ENCODE measurements at regions not wholly inside any gene's neighbourhood (a gene's known extent, or its start where the extent isn't known, plus 50 kb on each side); places are given as distances from the start of the nearest gene placed in this dataset.

- Histone ChIP-seq H3K27ac (ENCODE audit: low read depth, low read length) (no peak overlapping the region), H3K9me3 (ENCODE audit: insufficient read depth, low read depth, low read length) (no peaks in the 10 kb centered on the region), H3K4me3 (ENCODE audit: low read length) (no peak overlapping the region), H3K9ac (ENCODE audit: low read depth, low read length) (no peak overlapping the region), H3K4me1 (ENCODE audit: insufficient read depth, low read length) (peaks cover 39% of the 10 kb centered on the region), H3K36me3 (ENCODE audit: insufficient read depth, low read length) (no peaks in the 10 kb centered on the region), H3K27me3 (ENCODE audit: insufficient read depth, low read length) (no peaks in the 10 kb centered on the region)
- WGBS, result 84% methylated on average over 3 of the region's 3 CpGs
Measured at GRCh38 chr12:59085690-59086089, 165.4 kb upstream of the LRIG3 start.

- Histone ChIP-seq H3K27ac (ENCODE audit: low read depth, low read length) (peak overlapping the region; percentile 16; the same call in 1 of the 2 replicates), H3K9ac (ENCODE audit: low read depth, low read length) (peak overlapping the region; percentile 32; the same call in 1 of the 2 replicates), H3K27me3 (ENCODE audit: insufficient read depth, low read length) (no peaks in the 10 kb centered on the region), H3K4me1 (ENCODE audit: insufficient read depth, low read length) (peaks cover 39% of the 10 kb centered on the region), H3K36me3 (ENCODE audit: insufficient read depth, low read length) (no peaks in the 10 kb centered on the region), H3K9me3 (ENCODE audit: insufficient read depth, low read depth, low read length) (no peaks in the 10 kb centered on the region), H3K4me3 (ENCODE audit: low read length) (no peak overlapping the region)
- WGBS, result 62% methylated on average over 10 of the region's 12 CpGs
Measured at GRCh38 chr12:59084511-59085375, 164.4 kb upstream of the LRIG3 start.

GRCh38 chr12:59082952-59083351 lies 162.6 kb upstream of the LRIG3 start:
- H3K4me1 ChIP-seq (ENCODE audit: insufficient read depth, low read length), result peaks cover 31% of the 10 kb centered on the region
- WGBS, result 95% methylated on average over 2 of the region's 3 CpGs
- H3K27me3 ChIP-seq (ENCODE audit: insufficient read depth, low read length), result no peaks in the 10 kb centered on the region
- H3K9ac ChIP-seq (ENCODE audit: low read depth, low read length), result no peak overlapping the region
- H3K27ac ChIP-seq (ENCODE audit: low read depth, low read length), result no peak overlapping the region
- no peaks in the 10 kb centered on the region for H3K9me3 ChIP-seq (ENCODE audit: insufficient read depth, low read depth, low read length)
- no peaks in the 10 kb centered on the region for H3K36me3 ChIP-seq (ENCODE audit: insufficient read depth, low read length)
- H3K4me3 ChIP-seq (ENCODE audit: low read length), result no peak overlapping the region

GRCh38 chr12:59080101-59080500 lies 159.8 kb upstream of the LRIG3 start:
- Histone ChIP-seq H3K27ac (ENCODE audit: low read depth, low read length) (no peak overlapping the region), H3K4me1 (ENCODE audit: insufficient read depth, low read length) (peaks cover 20% of the 10 kb centered on the region)
- WGBS, result 100% methylated on average over 1 of the region's 1 CpG

GRCh38 chr12:59079472-59079871 lies 159.2 kb upstream of the LRIG3 start:
- Histone ChIP-seq H3K27me3 (ENCODE audit: insufficient read depth, low read length) (no peaks in the 10 kb centered on the region), H3K9me3 (ENCODE audit: insufficient read depth, low read depth, low read length) (no peaks in the 10 kb centered on the region), H3K4me3 (ENCODE audit: low read length) (no peak overlapping the region), H3K36me3 (ENCODE audit: insufficient read depth, low read length) (no peaks in the 10 kb centered on the region), H3K4me1 (ENCODE audit: insufficient read depth, low read length) (peaks cover 13% of the 10 kb centered on the region), H3K9ac (ENCODE audit: low read depth, low read length) (no peak overlapping the region), H3K27ac (ENCODE audit: low read depth, low read length) (no peak overlapping the region)
- 79% methylated on average over 4 of the region's 4 CpGs for WGBS

More at GRCh38 chr12:59080101-59080500, 159.8 kb upstream of the LRIG3 start:
- H3K27me3 ChIP-seq (ENCODE audit: insufficient read depth, low read length), result no peaks in the 10 kb centered on the region
- no peaks in the 10 kb centered on the region for H3K36me3 ChIP-seq (ENCODE audit: insufficient read depth, low read length)
- no peak overlapping the region for H3K9ac ChIP-seq (ENCODE audit: low read depth, low read length)
- no peaks in the 10 kb centered on the region for H3K9me3 ChIP-seq (ENCODE audit: insufficient read depth, low read depth, low read length)
- H3K4me3 ChIP-seq (ENCODE audit: low read length), result no peak overlapping the region

- no peaks in the 10 kb centered on the region for H3K9me3 ChIP-seq (ENCODE audit: insufficient read depth, low read depth, low read length)
- H3K27ac ChIP-seq (ENCODE audit: low read depth, low read length), result no peak overlapping the region
- no peaks in the 10 kb centered on the region for H3K36me3 ChIP-seq (ENCODE audit: insufficient read depth, low read length)
- H3K4me1 ChIP-seq (ENCODE audit: insufficient read depth, low read length), result peaks cover 9% of the 10 kb centered on the region
- H3K27me3 ChIP-seq (ENCODE audit: insufficient read depth, low read length), result no peaks in the 10 kb centered on the region
- H3K9ac ChIP-seq (ENCODE audit: low read depth, low read length), result no peak overlapping the region
- H3K4me3 ChIP-seq (ENCODE audit: low read length), result no peak overlapping the region
- WGBS, result 91% methylated on average over 2 of the region's 2 CpGs
Measured at GRCh38 chr12:59079002-59079401, 158.7 kb upstream of the LRIG3 start.

GRCh38 chr12:59077575-59078426 lies 157.5 kb upstream of the LRIG3 start:
- Histone ChIP-seq H3K27ac (ENCODE audit: low read depth, low read length) (no peak overlapping the region), H3K36me3 (ENCODE audit: insufficient read depth, low read length) (no peaks in the 10 kb centered on the region), H3K9ac (ENCODE audit: low read depth, low read length) (no peak overlapping the region), H3K4me1 (ENCODE audit: insufficient read depth, low read length) (peaks cover 6% of the 10 kb centered on the region; the same call in 1 of the 2 replicates), H3K27me3 (ENCODE audit: insufficient read depth, low read length) (no peaks in the 10 kb centered on the region), H3K9me3 (ENCODE audit: insufficient read depth, low read depth, low read length) (no peaks in the 10 kb centered on the region), H3K4me3 (ENCODE audit: low read length) (no peak overlapping the region)
- WGBS, result 88% methylated on average over 4 of the region's 6 CpGs

GRCh38 chr12:59077153-59077552 lies 156.8 kb upstream of the LRIG3 start:
- H3K4me3 ChIP-seq (ENCODE audit: low read length), result no peak overlapping the region
- 82% methylated on average over 1 of the region's 3 CpGs for WGBS
- H3K9ac ChIP-seq (ENCODE audit: low read depth, low read length), result no peak overlapping the region
- peaks cover 6% of the 10 kb centered on the region; the same call in 1 of the 2 replicates for H3K4me1 ChIP-seq (ENCODE audit: insufficient read depth, low read length)
- H3K36me3 ChIP-seq (ENCODE audit: insufficient read depth, low read length), result no peaks in the 10 kb centered on the region
- H3K27ac ChIP-seq (ENCODE audit: low read depth, low read length), result no peak overlapping the region
- H3K27me3 ChIP-seq (ENCODE audit: insufficient read depth, low read length), result no peaks in the 10 kb centered on the region
- H3K9me3 ChIP-seq (ENCODE audit: insufficient read depth, low read depth, low read length), result no peaks in the 10 kb centered on the region

GRCh38 chr12:59076622-59077021 lies 156.3 kb upstream of the LRIG3 start:
- no peaks in the 10 kb centered on the region for H3K27me3 ChIP-seq (ENCODE audit: insufficient read depth, low read length)
- no peak overlapping the region for H3K27ac ChIP-seq (ENCODE audit: low read depth, low read length)
- H3K9ac ChIP-seq (ENCODE audit: low read depth, low read length), result no peak overlapping the region
- peaks cover 6% of the 10 kb centered on the region; the same call in 1 of the 2 replicates for H3K4me1 ChIP-seq (ENCODE audit: insufficient read depth, low read length)
- H3K9me3 ChIP-seq (ENCODE audit: insufficient read depth, low read depth, low read length), result no peaks in the 10 kb centered on the region
- no peak overlapping the region for H3K4me3 ChIP-seq (ENCODE audit: low read length)
- WGBS, result 100% methylated on average over 1 of the region's 1 CpG
- H3K36me3 ChIP-seq (ENCODE audit: insufficient read depth, low read length), result no peaks in the 10 kb centered on the region

- peaks cover 6% of the 10 kb centered on the region; the same call in 1 of the 2 replicates for H3K4me1 ChIP-seq (ENCODE audit: insufficient read depth, low read length)
- H3K27me3 ChIP-seq (ENCODE audit: insufficient read depth, low read length), result no peaks in the 10 kb centered on the region
- 97% methylated on average over 4 of the region's 4 CpGs for WGBS
Measured at GRCh38 chr12:59075968-59076490, 155.7 kb upstream of the LRIG3 start.

GRCh38 chr12:59075141-59075540 lies 154.8 kb upstream of the LRIG3 start:
- H3K27me3 ChIP-seq (ENCODE audit: insufficient read depth, low read length), result no peaks in the 10 kb centered on the region
- no peaks in the 10 kb centered on the region for H3K9me3 ChIP-seq (ENCODE audit: insufficient read depth, low read depth, low read length)
- no peak overlapping the region for H3K4me3 ChIP-seq (ENCODE audit: low read length)
- peaks cover 6% of the 10 kb centered on the region; the same call in 1 of the 2 replicates for H3K4me1 ChIP-seq (ENCODE audit: insufficient read depth, low read length)
- WGBS, result 89% methylated on average over 2 of the region's 3 CpGs
- no peak overlapping the region for H3K27ac ChIP-seq (ENCODE audit: low read depth, low read length)
- H3K36me3 ChIP-seq (ENCODE audit: insufficient read depth, low read length), result no peaks in the 10 kb centered on the region
- H3K9ac ChIP-seq (ENCODE audit: low read depth, low read length), result no peak overlapping the region

More at GRCh38 chr12:59075968-59076490, 155.7 kb upstream of the LRIG3 start:
- H3K4me3 ChIP-seq (ENCODE audit: low read length), result no peak overlapping the region
- no peak overlapping the region for H3K27ac ChIP-seq (ENCODE audit: low read depth, low read length)
- H3K9ac ChIP-seq (ENCODE audit: low read depth, low read length), result no peak overlapping the region
- H3K36me3 ChIP-seq (ENCODE audit: insufficient read depth, low read length), result no peaks in the 10 kb centered on the region
- no peaks in the 10 kb centered on the region for H3K9me3 ChIP-seq (ENCODE audit: insufficient read depth, low read depth, low read length)

Measured in HUES64 (cell line).